ENCODE measurements at regions not wholly inside any gene's neighbourhood (a gene's known extent, or its start where the extent isn't known, plus 50 kb on each side); places are given as distances from the start of the nearest gene placed in this dataset.

DNA sequence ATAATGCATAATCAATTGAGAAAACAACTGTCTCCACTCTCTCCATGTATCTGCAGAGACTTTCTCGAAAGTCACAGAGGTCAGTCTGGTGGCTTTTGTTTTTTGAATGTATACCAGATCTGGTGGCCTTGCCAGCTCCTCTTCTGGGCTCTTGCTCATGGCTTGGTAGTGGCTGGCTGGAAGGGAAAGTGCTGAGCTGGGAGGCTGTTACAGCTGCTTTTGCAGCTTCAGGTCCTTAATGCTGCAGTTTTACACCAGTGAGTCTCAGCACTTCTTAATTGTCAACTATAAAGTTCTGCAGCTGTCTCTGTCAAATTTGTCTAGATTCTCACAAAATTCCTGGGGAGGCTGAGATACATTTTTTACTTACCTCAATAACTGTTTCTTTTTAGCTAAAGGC is 390.0 kb downstream of the GRXCR1 start:
- TF ChIP-seq, protein P1, sequence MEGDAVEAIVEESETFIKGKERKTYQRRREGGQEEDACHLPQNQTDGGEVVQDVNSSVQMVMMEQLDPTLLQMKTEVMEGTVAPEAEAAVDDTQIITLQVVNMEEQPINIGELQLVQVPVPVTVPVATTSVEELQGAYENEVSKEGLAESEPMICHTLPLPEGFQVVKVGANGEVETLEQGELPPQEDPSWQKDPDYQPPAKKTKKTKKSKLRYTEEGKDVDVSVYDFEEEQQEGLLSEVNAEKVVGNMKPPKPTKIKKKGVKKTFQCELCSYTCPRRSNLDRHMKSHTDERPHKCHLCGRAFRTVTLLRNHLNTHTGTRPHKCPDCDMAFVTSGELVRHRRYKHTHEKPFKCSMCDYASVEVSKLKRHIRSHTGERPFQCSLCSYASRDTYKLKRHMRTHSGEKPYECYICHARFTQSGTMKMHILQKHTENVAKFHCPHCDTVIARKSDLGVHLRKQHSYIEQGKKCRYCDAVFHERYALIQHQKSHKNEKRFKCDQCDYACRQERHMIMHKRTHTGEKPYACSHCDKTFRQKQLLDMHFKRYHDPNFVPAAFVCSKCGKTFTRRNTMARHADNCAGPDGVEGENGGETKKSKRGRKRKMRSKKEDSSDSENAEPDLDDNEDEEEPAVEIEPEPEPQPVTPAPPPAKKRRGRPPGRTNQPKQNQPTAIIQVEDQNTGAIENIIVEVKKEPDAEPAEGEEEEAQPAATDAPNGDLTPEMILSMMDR (IDR thresholded peaks at IDR 0.05; ENCODE audit: insufficient read depth, low read depth, low read length), result no peak
- TF ChIP-seq EZH2 (IDR thresholded peaks at IDR 0.05; ENCODE audit: insufficient read depth, low read length), result no peak
